ENCODE measurements at regions not wholly inside any gene's neighbourhood (a gene's known extent, or its start where the extent isn't known, plus 50 kb on each side); places are given as distances from the start of the nearest gene placed in this dataset.

DNA sequence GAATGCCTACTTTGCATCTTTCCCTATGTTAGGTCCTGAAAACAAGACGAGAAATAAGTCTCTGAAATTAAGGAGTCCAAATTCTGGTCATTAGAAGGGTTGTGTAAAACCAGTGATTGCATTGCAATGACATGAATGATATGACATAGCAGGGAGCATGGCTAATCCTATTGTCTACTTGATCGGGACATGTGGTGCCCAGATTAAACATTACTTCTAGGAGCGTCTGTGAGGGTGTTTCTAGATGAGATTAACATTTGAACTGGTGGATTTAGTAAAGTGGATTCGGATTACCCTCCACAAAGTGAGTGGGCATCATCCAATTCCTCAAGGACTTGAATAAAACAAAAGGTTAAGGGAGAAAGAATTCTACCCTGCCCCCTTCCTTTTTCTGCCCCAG lies 434.9 kb upstream of the KLF6 start:
- no peak overlapping the region for H3K4me3 ChIP-seq
- peaks cover 4% of the 10 kb centered on the region in 2 donors for H3K4me1 ChIP-seq
- H3K27me3 ChIP-seq = no peaks in the 10 kb centered on the region
- H3K9me3 ChIP-seq = no peaks in the 10 kb centered on the region
- in situ Hi-C loops (cut with MboI; ENCODE audit: low sequenced_read_pairs in 4 of 4) = no loop called here
- DNase-seq = no peak
- intact Hi-C loops (cut with DNase I; ENCODE audit: low total_unique reads) = no loop called here
- H3K36me3 ChIP-seq = no peaks in the 10 kb centered on the region
- H3K27ac ChIP-seq = no peak overlapping the region
- TF ChIP-seq, protein P1, sequence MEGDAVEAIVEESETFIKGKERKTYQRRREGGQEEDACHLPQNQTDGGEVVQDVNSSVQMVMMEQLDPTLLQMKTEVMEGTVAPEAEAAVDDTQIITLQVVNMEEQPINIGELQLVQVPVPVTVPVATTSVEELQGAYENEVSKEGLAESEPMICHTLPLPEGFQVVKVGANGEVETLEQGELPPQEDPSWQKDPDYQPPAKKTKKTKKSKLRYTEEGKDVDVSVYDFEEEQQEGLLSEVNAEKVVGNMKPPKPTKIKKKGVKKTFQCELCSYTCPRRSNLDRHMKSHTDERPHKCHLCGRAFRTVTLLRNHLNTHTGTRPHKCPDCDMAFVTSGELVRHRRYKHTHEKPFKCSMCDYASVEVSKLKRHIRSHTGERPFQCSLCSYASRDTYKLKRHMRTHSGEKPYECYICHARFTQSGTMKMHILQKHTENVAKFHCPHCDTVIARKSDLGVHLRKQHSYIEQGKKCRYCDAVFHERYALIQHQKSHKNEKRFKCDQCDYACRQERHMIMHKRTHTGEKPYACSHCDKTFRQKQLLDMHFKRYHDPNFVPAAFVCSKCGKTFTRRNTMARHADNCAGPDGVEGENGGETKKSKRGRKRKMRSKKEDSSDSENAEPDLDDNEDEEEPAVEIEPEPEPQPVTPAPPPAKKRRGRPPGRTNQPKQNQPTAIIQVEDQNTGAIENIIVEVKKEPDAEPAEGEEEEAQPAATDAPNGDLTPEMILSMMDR (IDR thresholded peaks at IDR 0.05 in 4 of 5, conservative IDR thresholded peaks at IDR 0.05 in 1 of 5) = no peak
- TF ChIP-seq POLR2A (IDR thresholded peaks at IDR 0.05) = no peak
- no peak for ATAC-seq

DNA sequence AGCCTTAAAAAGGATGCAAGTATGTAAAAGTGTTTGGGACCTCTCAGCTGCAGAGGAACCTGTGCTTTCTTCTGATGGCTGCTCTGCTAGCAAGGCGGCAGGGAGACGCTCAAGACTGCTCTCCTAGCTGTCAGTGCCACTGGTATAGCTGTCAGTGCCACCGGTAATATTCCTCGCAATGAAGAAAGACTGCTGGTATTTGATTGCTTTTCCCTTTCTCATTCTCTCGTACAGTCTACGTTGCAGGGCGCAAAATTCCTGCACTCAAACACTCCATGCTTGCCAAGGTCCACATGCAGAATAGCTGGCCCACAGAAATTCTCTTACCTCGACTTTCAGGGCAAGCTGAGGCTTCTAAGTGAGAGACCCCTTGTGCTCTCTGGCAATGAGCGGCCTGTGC lies 432.6 kb upstream of the KLF6 start:
- Histone ChIP-seq H3K27me3 (no peaks in the 10 kb centered on the region), H3K9me3 (no peaks in the 10 kb centered on the region), H3K36me3 (no peaks in the 10 kb centered on the region), H3K4me1 (peaks cover 7% of the 10 kb centered on the region in 2 donors), H3K4me3 (no peak overlapping the region), H3K27ac (no peak overlapping the region)
- intact Hi-C loops (cut with DNase I; ENCODE audit: low total_unique reads) = no loop called here
- in situ Hi-C loops (cut with MboI; ENCODE audit: low sequenced_read_pairs in 4 of 4) = no loop called here
- TF ChIP-seq, protein P1 (IDR thresholded peaks at IDR 0.05 in 4 of 5, conservative IDR thresholded peaks at IDR 0.05 in 1 of 5) = no peak
- TF ChIP-seq POLR2A (IDR thresholded peaks at IDR 0.05) = no peak
- ATAC-seq (no peak), DNase-seq (no peak)

DNA sequence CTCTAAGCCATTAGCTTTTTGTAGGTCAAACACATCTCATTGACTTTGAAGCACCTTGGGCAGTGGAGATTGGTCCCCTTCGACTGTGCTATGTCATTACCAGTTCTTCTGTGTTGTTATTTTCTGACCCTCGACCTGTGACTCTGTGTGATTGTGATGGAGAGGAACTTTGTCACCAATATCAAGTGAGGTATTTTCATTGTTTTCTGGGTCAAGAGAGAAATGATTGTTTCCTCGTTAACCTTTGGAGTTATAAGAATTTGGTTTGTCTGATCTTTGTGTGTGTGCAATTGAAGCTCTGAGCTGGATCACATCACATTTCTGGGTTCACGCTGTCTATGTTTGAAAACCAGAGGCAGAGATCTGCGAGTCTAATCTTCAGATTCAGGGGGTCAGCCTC lies 432.2 kb upstream of the KLF6 start:
- no peak overlapping the region for H3K27ac ChIP-seq

DNA sequence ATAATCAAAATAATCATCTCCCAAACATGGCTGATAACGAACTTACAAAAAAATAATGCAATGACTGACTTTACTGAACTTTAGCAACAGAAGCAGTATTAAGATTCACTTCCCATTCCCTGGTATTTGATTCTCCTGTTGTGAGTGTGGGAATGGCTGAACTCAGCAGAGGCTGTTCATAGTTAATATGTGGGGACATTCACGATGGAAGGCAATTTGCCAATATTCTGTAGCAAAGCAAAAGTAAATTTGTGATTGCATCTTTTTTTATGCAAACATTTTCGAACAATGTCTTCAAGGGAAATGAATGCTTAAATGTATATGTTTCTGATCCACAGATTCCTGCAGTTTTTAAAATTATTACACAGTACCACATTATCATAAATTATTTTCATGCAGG lies 431.7 kb upstream of the KLF6 start:
- H3K27ac ChIP-seq = no peak overlapping the region
- in situ Hi-C loops (cut with MboI; ENCODE audit: low sequenced_read_pairs in 4 of 4) = no loop called here
- TF ChIP-seq, protein P1 (IDR thresholded peaks at IDR 0.05 in 4 of 5, conservative IDR thresholded peaks at IDR 0.05 in 1 of 5) = no peak
- no peak for TF ChIP-seq POLR2A (IDR thresholded peaks at IDR 0.05)
- DNase-seq (no peak), ATAC-seq (no peak)
- no peak overlapping the region for H3K4me3 ChIP-seq
- no peaks in the 10 kb centered on the region for H3K27me3 ChIP-seq
- H3K9me3 ChIP-seq = no peaks in the 10 kb centered on the region
- no peaks in the 10 kb centered on the region for H3K36me3 ChIP-seq
- H3K4me1 ChIP-seq = peaks cover 7% of the 10 kb centered on the region in 2 donors
- intact Hi-C loops (cut with DNase I; ENCODE audit: low total_unique reads) = no loop called here

More for the DNA sequence above, 432.2 kb upstream of the KLF6 start:
- Histone ChIP-seq H3K4me1 (peaks cover 7% of the 10 kb centered on the region in 2 donors), H3K9me3 (no peaks in the 10 kb centered on the region), H3K36me3 (no peaks in the 10 kb centered on the region), H3K27me3 (no peaks in the 10 kb centered on the region), H3K4me3 (no peak overlapping the region)
- no peak for ATAC-seq
- no peak for TF ChIP-seq POLR2A (IDR thresholded peaks at IDR 0.05)
- TF ChIP-seq, protein P1 (IDR thresholded peaks at IDR 0.05 in 4 of 5, conservative IDR thresholded peaks at IDR 0.05 in 1 of 5) = no peak
- no peak for DNase-seq
- intact Hi-C loops (cut with DNase I; ENCODE audit: low total_unique reads) (no loop called here), in situ Hi-C loops (cut with MboI; ENCODE audit: low sequenced_read_pairs in 4 of 4) (no loop called here)

DNA sequence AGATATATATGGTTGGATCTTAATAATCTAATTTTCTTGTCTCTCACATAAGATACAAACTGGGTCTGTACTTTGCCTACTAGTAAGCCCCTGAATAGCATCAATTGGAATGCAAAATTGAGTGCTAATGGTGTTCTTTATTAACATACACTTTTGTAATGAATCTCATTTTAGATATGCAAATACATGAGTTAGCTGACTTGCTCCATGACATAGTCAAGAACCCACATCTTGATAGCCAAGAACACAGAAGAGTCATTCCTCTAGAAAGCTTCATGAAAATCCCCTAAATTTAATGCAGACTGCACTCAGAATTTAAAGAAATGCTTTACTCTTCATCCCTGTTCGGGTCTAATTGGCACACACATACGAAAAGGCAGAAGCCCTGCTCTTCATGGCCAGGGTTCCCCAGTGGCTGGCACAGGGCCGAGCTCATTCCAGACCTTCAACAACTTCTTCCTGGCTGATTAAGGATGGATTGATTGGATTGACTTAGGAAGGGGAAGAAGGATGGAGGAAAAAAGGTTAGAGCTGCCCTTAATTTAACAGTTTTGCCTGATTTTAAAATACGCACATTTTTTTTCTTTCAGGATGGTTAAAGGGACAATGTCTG lies 431.1 kb upstream of the KLF6 start:
- in situ Hi-C loops (cut with MboI; ENCODE audit: low sequenced_read_pairs in 4 of 4) = no loop called here
- no peak overlapping the region for H3K4me3 ChIP-seq
- no peaks in the 10 kb centered on the region for H3K36me3 ChIP-seq
- TF ChIP-seq POLR2A (IDR thresholded peaks at IDR 0.05) = no peak
- TF ChIP-seq, protein P1 (IDR thresholded peaks at IDR 0.05 in 4 of 5, conservative IDR thresholded peaks at IDR 0.05 in 1 of 5) = no peak
- no peaks in the 10 kb centered on the region for H3K9me3 ChIP-seq
- DNase-seq = no peak
- intact Hi-C loops (cut with DNase I; ENCODE audit: low total_unique reads) = no loop called here
- H3K27me3 ChIP-seq = no peaks in the 10 kb centered on the region
- peaks cover 7% of the 10 kb centered on the region in 2 donors for H3K4me1 ChIP-seq
- no peak overlapping the region for H3K27ac ChIP-seq
- no peak for ATAC-seq
